ENCODE measurements at regions not wholly inside any gene's neighbourhood (a gene's known extent, or its start where the extent isn't known, plus 50 kb on each side); places are given as distances from the start of the nearest gene placed in this dataset.

- no peak overlapping the region for H2AFZ ChIP-seq (ENCODE audit: low read length)
Observed at GRCh38 chr16:85235991-85236817, 123.9 kb upstream of the CIBAR2 start.

More at GRCh38 chr16:85235991-85236817, 123.9 kb upstream of the CIBAR2 start:
- no peak overlapping the region for H2BK12ac ChIP-seq (ENCODE audit: insufficient read length, low read depth, low read length)
- peaks cover 8% of the 10 kb centered on the region for H3K23me2 ChIP-seq (ENCODE audit: insufficient read length, low read depth, low read length, poor library complexity, severe bottlenecking)
- H3K79me2 ChIP-seq (ENCODE audit: insufficient read depth, low read length), result no peaks in the 10 kb centered on the region
- no peak for TF ChIP-seq CTCF (conservative IDR thresholded peaks at IDR 0.05)
- H3K14ac ChIP-seq (ENCODE audit: insufficient read depth, low read length), result no peak overlapping the region
- H3K56ac ChIP-seq (ENCODE audit: insufficient read length, low read depth, low read length), result no peak overlapping the region
- no peak overlapping the region for H2BK20ac ChIP-seq (ENCODE audit: low read depth, low read length, poor library complexity, severe bottlenecking)
- H3K36me3 Mint-ChIP-seq (ENCODE audit: insufficient read depth in 1 of 3, low read depth in 3 of 3), result no peaks in the 10 kb centered on the region; a peak in 1 of 7 replicates
- no peak overlapping the region for H3K4ac ChIP-seq (ENCODE audit: low read depth, low read length)
- no peak overlapping the region for H3K9ac ChIP-seq (ENCODE audit: extremely low read depth, insufficient read length, low read length)
- no peak overlapping the region for H2BK15ac ChIP-seq (ENCODE audit: low read depth, low read length)
- no peak overlapping the region for H3K23ac ChIP-seq (ENCODE audit: insufficient read length, low read depth, low read length)
- H3T11ph ChIP-seq (ENCODE audit: low read length), result no peak overlapping the region
- H2AK5ac ChIP-seq (ENCODE audit: insufficient read length, low read length), result no peak overlapping the region
- DNase-seq, result no peak
- no peak overlapping the region for H2BK5ac ChIP-seq (ENCODE audit: insufficient read length, low read length)
- peak overlapping the region; percentile 32 to 61 for H3K4me3 Mint-ChIP-seq
- no peaks in the 10 kb centered on the region for H3K9me3 ChIP-seq (ENCODE audit: control insufficient read depth, low read depth, low read length)
- peaks cover 25 to 51% of the 10 kb centered on the region in 2 experiments for H3K4me1 Mint-ChIP-seq
- no peaks in the 10 kb centered on the region for H3K27me3 ChIP-seq (ENCODE audit: insufficient read depth, low read length)
- peak overlapping the region; percentile 25 for H3K4me2 ChIP-seq (ENCODE audit: insufficient read depth, insufficient read length, low read length)
- no peaks in the 10 kb centered on the region; a peak in 1 of 5 replicates for H3K9me3 Mint-ChIP-seq
- H3K18ac ChIP-seq (ENCODE audit: insufficient read length, low read depth, low read length), result no peak overlapping the region
- H3K27ac ChIP-seq (ENCODE audit: insufficient read length, low read depth, low read length), result no peak overlapping the region
- no peak overlapping the region for H4K8ac ChIP-seq (replicated peaks; ENCODE audit: insufficient read length, low read depth, low read length)
- no peaks in the 10 kb centered on the region for H3K79me1 ChIP-seq (ENCODE audit: insufficient read depth, low read depth, low read length, poor library complexity, severe bottlenecking)
- H4K5ac ChIP-seq (ENCODE audit: insufficient read length, low read depth, low read length), result no peak overlapping the region
- no peaks in the 10 kb centered on the region for H4K20me1 ChIP-seq (ENCODE audit: control insufficient read depth, insufficient read depth, insufficient read length)
- no peak overlapping the region for H4K91ac ChIP-seq (ENCODE audit: insufficient read length, low read depth, low read length)
- H3K27me3 Mint-ChIP-seq (ENCODE audit: low read depth), result peaks cover 1% of the 10 kb centered on the region
- no CpG with 5 or more reads among the region's 20 CpGs for WGBS (ENCODE audit: extremely low coverage, insufficient read length, low lambda C conversion rate)
- no peaks in the 10 kb centered on the region for H3K4me1 ChIP-seq (ENCODE audit: insufficient read depth, low read length)
- H3K27ac Mint-ChIP-seq, result peak overlapping the region in 1 of 3 experiments; percentile 97; a peak in 3 of 7 replicates
- H2BK120ac ChIP-seq (ENCODE audit: low read depth, low read length, poor library complexity, severe bottlenecking), result no peak overlapping the region

All from H9 (cell line).